ENCODE measurements at regions not wholly inside any gene's neighbourhood (a gene's known extent, or its start where the extent isn't known, plus 50 kb on each side); places are given as distances from the start of the nearest gene placed in this dataset.

- TF ChIP-seq POLR2A (IDR thresholded peaks at IDR 0.05), result no peak
- TF ChIP-seq CTCF (IDR thresholded peaks at IDR 0.05), result no peak
Measured at GRCh38 chr6:164229716-164230115, 815.2 kb downstream of the QKI start.
